Caco-2 (cell line): ENCODE measurements at regions not wholly inside any gene's neighbourhood (a gene's known extent, or its start where the extent isn't known, plus 50 kb on each side); places are given as distances from the start of the nearest gene placed in this dataset.

Experiments used
- BruUV-seq: library from RNA; stranded (reverse); fragments of 400-500 nt; replicated peaks from 2 replicates; lab custom pipeline; 2021; lab: Mats Ljungman, UMichigan
- CTCF ChIA-PET: fragments of 300-600 bp; sonication (Branson Sonifier 250); formaldehyde crosslinking; loops from one replicate; lab custom pipeline; 2022; ENCODE audit warnings: antibody characterized with exemption; lab: Charles Lee
- POLR2A ChIA-PET: fragments of 300-600 bp; sonication (Branson Sonifier 250); formaldehyde crosslinking; loops from one replicate; lab custom pipeline; 2022; ENCODE audit warnings: antibody characterized with exemption; lab: Charles Lee
- DNase-seq, 2 experiments: peaks; one replicate each; pipeline versions ENCODE4 v3.0.0 to v3.0.0-alpha.2; 2020 to 2022
- H3K27me3 ChIP-seq: replicated peaks from 2 replicates; pipeline ENCODE4 v1.6.0; 2011; ENCODE audit warnings: low read length; ENCODE audit not compliant: control insufficient read depth, insufficient read depth
- H3K36me3 ChIP-seq: 2 replicates; pipeline ENCODE4 v1.5.1; 2011; ENCODE audit warnings: low read length; ENCODE audit not compliant: control insufficient read depth, insufficient read depth
- H3K4me1 ChIP-seq: fragments of 250-450 bp; sonication (Bioruptor Pico); 2 replicates; pipeline ENCODE4 v1.5.1; 2020; ENCODE audit warnings: mild to moderate bottlenecking
- H3K4me3 ChIP-seq: 2 replicates; pipeline ENCODE4 v1.5.1; 2011; ENCODE audit warnings: low read depth, mild to moderate bottlenecking, control low read depth, low read length
- H3K9me3 ChIP-seq: fragments of 250-450 bp; sonication (Bioruptor Pico); 2 replicates; pipeline ENCODE4 v1.5.1; 2020; ENCODE audit warnings: mild to moderate bottlenecking, moderate library complexity
- H3K27ac Mint-ChIP-seq: one replicate; pipeline ENCODE4 v1.8.0; 2022; ENCODE audit warnings: mixed read lengths; ENCODE audit not compliant: unreplicated experiment
- H3K27me3 Mint-ChIP-seq: one replicate; pipeline ENCODE4 v1.8.0; 2022; ENCODE audit warnings: mixed read lengths; ENCODE audit not compliant: insufficient read depth, unreplicated experiment
- H3K36me3 Mint-ChIP-seq: one replicate; pipeline ENCODE4 v1.8.0; 2022; ENCODE audit warnings: mild to moderate bottlenecking, mixed read lengths; ENCODE audit not compliant: insufficient read depth, unreplicated experiment
- H3K4me1 Mint-ChIP-seq: one replicate; pipeline ENCODE4 v1.8.0; 2022; ENCODE audit warnings: low read depth, mixed read lengths; ENCODE audit not compliant: unreplicated experiment
- H3K4me3 Mint-ChIP-seq: one replicate; pipeline ENCODE4 v1.8.0; 2022; ENCODE audit warnings: mild to moderate bottlenecking, moderate library complexity, mixed read lengths; ENCODE audit not compliant: unreplicated experiment
- H3K9me3 Mint-ChIP-seq: one replicate; pipeline ENCODE4 v1.8.0; 2022; ENCODE audit warnings: mixed read lengths; ENCODE audit not compliant: unreplicated experiment
- intact Hi-C: fragments of 100-400 bp; cut with micrococcal nuclease; formaldehyde crosslinking; loops from one replicate; pipeline ENCODE4 v1.10.0; 2022; ENCODE audit not compliant: unreplicated experiment
- TF ChIP-seq, protein P1 (sequence below), 2 experiments: fragments of 200-600 bp in 1 of 2; IDR thresholded peaks; 1 replicate in 1 of 2; 2 replicates in 1 of 2; pipeline versions ENCODE4 v1.5.1 to v1.8.0; 2011 to 2022; ENCODE audit warnings: antibody characterized with exemption in 1 of 2, control low read depth in 1 of 2, inconsistent platforms in 1 of 2, low read depth in 1 of 2, low read length in 1 of 2, mild to moderate bottlenecking in 1 of 2, moderate library complexity in 1 of 2; ENCODE audit not compliant: insufficient read depth in 1 of 2, severe bottlenecking in 1 of 2, unreplicated experiment in 1 of 2

DNA sequence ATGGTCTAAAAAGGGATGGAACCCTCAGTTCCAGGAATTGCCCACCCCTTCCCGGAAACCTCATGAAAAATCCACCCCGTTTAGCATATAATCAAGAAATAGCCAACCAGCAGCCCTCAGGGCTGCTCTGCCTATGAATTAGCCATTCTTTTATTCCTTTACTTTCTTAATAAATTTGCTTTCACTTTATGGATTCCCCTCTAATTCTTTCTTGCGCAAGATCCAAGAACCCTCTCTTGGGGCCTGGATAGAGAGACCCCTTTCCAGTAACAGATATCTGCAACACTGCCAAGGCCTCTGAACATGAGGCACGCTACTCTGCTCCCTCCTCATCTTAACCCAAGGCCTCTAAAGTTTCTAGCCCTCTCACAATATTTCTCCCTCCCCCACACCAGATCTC, 58.9 kb upstream of the POU2F1 start:
- peak overlapping the region; percentile 69 for H3K27ac Mint-ChIP-seq

DNA sequence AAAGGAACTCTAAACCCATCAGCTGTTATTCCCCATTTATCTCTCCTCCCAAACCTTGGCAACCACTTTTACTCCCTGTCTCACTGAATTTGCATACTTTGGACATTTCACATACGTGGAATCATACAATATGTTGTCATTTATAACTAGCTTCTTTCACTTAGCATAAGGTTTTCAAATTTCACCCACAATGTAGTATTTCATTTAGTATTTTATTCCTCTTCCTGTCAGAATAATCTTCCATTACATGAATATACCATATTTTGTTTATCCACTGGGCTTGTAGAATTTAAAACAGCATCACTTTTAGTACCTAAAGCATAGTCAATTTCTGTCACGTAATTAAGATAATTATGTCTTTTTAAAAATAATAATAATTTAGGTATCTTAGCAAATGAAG, 55.5 kb upstream of the POU2F1 start:
- no peak overlapping the region for H3K27ac Mint-ChIP-seq
- peaks cover 13% of the 10 kb centered on the region for H3K36me3 Mint-ChIP-seq

More for the DNA sequence above, 58.9 kb upstream of the POU2F1 start:
- H3K36me3 ChIP-seq = no peaks in the 10 kb centered on the region; the same call in 1 of the 2 replicates
- H3K36me3 Mint-ChIP-seq = peaks cover 13% of the 10 kb centered on the region
- ChIA-PET POLR2A (no interaction called here), CTCF (interaction anchor here (0.6 to 1.4 kb wide), 2 partner anchors 59 kb away, joined by 3 to 6 read pairs; partner anchors contain the start of gene POU2F1)
- intact Hi-C loops = loop anchor here (1.0 kb wide), 1 partner anchor 59 kb away; the partner anchor contains the start of gene POU2F1
- no peaks in the 10 kb centered on the region for H3K27me3 ChIP-seq
- peaks cover 16% of the 10 kb centered on the region for H3K9me3 ChIP-seq
- peaks cover 24% of the 10 kb centered on the region for H3K9me3 Mint-ChIP-seq
- H3K27me3 Mint-ChIP-seq = no peaks in the 10 kb centered on the region
- TF ChIP-seq, protein P1, sequence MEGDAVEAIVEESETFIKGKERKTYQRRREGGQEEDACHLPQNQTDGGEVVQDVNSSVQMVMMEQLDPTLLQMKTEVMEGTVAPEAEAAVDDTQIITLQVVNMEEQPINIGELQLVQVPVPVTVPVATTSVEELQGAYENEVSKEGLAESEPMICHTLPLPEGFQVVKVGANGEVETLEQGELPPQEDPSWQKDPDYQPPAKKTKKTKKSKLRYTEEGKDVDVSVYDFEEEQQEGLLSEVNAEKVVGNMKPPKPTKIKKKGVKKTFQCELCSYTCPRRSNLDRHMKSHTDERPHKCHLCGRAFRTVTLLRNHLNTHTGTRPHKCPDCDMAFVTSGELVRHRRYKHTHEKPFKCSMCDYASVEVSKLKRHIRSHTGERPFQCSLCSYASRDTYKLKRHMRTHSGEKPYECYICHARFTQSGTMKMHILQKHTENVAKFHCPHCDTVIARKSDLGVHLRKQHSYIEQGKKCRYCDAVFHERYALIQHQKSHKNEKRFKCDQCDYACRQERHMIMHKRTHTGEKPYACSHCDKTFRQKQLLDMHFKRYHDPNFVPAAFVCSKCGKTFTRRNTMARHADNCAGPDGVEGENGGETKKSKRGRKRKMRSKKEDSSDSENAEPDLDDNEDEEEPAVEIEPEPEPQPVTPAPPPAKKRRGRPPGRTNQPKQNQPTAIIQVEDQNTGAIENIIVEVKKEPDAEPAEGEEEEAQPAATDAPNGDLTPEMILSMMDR (IDR thresholded peaks at IDR 0.05; ENCODE audit: insufficient read depth in 1 of 2, low read depth in 1 of 2, low read length in 1 of 2, severe bottlenecking in 1 of 2, unreplicated experiment in 1 of 2) = no peak
- peaks cover 34% of the 10 kb centered on the region for H3K4me1 ChIP-seq
- no peak for DNase-seq
- H3K4me1 Mint-ChIP-seq = peaks cover 23% of the 10 kb centered on the region
- no peak overlapping the region for H3K4me3 ChIP-seq
- H3K4me3 Mint-ChIP-seq = no peak overlapping the region
- no TSS peak for BruUV-seq

DNA sequence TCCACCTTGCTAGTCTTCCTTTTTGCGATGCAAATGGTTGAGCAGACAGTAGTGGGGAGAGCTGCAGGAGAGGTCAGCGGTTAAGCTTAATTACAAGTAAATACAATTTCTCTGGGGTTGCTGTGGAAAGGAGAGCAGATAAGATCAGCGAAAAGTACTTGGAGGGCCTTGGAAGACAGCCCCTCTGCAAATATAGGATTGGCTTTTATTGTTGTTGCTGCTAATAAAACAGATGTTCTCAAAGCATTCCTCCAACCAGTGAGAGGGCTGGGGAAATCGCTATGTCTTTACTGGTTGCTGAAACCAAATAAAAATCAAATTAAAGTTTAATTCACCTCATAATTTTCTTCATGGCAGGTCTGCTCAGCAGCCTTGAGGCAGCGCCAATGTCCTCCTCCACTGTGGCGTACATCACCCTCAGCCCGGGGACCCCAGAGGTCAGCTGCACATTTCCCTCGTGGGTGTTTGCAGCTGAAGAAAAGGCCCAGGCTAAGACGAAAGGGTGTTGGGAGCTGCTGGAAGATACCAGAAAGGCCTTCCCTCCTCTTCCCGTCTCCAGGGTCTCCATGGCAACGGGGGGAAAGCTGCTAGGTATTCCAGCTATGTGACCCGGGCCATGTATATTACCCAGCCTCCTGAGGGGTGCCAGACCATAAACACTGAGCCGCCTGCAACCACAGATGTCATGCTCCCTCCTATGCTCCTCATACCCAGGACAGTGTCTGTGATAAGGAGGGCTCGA, 54.6 kb upstream of the POU2F1 start:
- Histone ChIP-seq H3K9me3 (peaks cover 18% of the 10 kb centered on the region), H3K4me3 (no peak overlapping the region), H3K4me1 (peaks cover 22% of the 10 kb centered on the region), H3K36me3 (no peaks in the 10 kb centered on the region), H3K27me3 (no peaks in the 10 kb centered on the region)
- no TSS peak for BruUV-seq
- intact Hi-C loops = no loop called here
- TF ChIP-seq, protein P1 (IDR thresholded peaks at IDR 0.05; ENCODE audit: insufficient read depth in 1 of 2, low read depth in 1 of 2, low read length in 1 of 2, severe bottlenecking in 1 of 2, unreplicated experiment in 1 of 2) = no peak
- CTCF ChIA-PET = interaction anchor here (0.6 to 2.3 kb wide), 2 partner anchors 54 to 1771 kb away, joined by 3 to 13 read pairs; partner anchors contain the start of gene POU2F1
- peak; percentile 55 to 79 for DNase-seq
- Mint-ChIP-seq H3K4me1 (peaks cover 21% of the 10 kb centered on the region), H3K27ac (peak overlapping the region; percentile 26), H3K27me3 (no peaks in the 10 kb centered on the region), H3K9me3 (peaks cover 44% of the 10 kb centered on the region), H3K36me3 (peaks cover 13% of the 10 kb centered on the region), H3K4me3 (peak overlapping the region; percentile 5)
- POLR2A ChIA-PET = interaction anchor here (1.0 to 1.5 kb wide), 2 partner anchors 53 to 54 kb away, joined by 3 to 4 read pairs; partner anchors contain the start of gene POU2F1

More for the DNA sequence above, 55.5 kb upstream of the POU2F1 start:
- no TSS peak for BruUV-seq
- DNase-seq = no peak
- TF ChIP-seq, protein P1 (IDR thresholded peaks at IDR 0.05; ENCODE audit: insufficient read depth in 1 of 2, low read depth in 1 of 2, low read length in 1 of 2, severe bottlenecking in 1 of 2, unreplicated experiment in 1 of 2) = no peak
- H3K4me3 ChIP-seq = no peak overlapping the region
- H3K36me3 ChIP-seq = no peaks in the 10 kb centered on the region
- peaks cover 22% of the 10 kb centered on the region for H3K9me3 ChIP-seq
- H3K9me3 Mint-ChIP-seq = peaks cover 49% of the 10 kb centered on the region
- CTCF ChIA-PET = interaction anchor here (2.3 kb wide), 1 partner anchor 55 kb away, joined by 13 read pairs; the partner anchor contains the start of gene POU2F1
- intact Hi-C loops = no loop called here
- H3K27me3 ChIP-seq = no peaks in the 10 kb centered on the region
- H3K4me3 Mint-ChIP-seq = no peak overlapping the region
- H3K4me1 Mint-ChIP-seq = peaks cover 23% of the 10 kb centered on the region
- POLR2A ChIA-PET = interaction anchor here (1.5 kb wide), 1 partner anchor 55 kb away, joined by 4 read pairs; the partner anchor contains the start of gene POU2F1
- peaks cover 31% of the 10 kb centered on the region for H3K4me1 ChIP-seq
- H3K27me3 Mint-ChIP-seq = no peaks in the 10 kb centered on the region
